ENCODE measurements at regions not wholly inside any gene's neighbourhood (a gene's known extent, or its start where the extent isn't known, plus 50 kb on each side); places are given as distances from the start of the nearest gene placed in this dataset.

DNA sequence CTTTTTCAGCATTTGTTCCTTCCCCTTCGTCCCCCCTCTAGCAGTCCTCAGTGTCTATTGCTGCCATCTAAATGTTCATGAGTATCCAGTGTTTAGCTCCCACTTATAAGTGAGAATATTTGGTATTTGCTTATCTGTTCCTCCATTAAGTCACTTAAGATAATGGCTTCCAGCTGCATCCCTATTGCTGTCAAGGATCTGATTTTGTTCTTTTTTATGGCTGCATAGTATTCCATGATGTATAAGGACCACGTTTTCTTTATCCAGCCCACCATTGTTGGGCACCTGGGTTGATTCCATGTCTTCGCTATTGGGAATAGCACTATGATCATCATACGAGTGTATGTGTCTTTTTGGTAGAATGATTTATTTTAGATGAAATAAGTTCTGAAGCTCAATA lies 166.9 kb upstream of the NCK2 start:
- DNase-seq (ENCODE audit: low spot score), result no peak
- intact Hi-C loops (cut with DNase I), result loop anchor here (10.0 kb wide), 2 partner anchors 517 to 597 kb away; no protein-coding TSS in a partner anchor

DNA sequence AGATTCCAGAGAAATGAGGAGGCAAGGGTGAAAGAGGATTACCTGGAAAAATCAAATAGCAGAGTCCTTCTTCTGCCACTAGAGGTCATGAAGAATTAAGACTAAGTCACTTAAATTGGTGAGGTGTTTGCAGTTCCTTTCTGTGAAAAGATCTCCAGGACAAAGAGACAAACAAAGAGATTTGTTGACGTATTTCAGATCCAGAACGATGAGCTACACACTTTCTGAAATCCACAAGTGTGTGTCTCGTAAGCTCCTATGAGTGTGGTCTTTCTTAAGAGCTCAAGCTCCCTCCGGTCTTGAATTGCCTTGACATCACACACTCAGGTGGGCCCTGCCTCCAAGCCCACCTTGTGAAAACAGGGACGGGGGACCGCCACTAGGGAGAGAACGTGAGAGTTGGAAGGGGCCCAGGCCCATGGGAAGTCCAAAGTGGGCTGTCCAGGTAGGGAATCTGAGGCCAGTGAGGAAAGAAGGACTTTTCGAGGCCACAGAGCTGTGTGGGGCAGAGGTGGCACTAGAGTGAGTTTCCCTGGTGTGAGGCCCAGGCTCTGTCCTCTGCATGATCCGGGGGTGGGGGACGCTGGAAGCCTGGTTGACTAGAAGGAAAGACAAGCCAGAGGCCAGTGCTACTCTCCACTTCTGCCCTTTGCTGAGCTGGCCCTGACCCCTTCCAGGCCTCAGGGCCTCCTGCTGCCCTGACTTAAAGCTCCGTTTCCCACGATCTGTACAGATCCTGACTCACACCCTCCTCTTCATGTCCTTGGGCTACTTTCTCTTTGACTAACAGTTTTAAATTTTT lies 168.1 kb upstream of the NCK2 start:
- intact Hi-C loops (cut with DNase I), result loop anchor here (10.0 kb wide), 2 partner anchors 518 to 598 kb away; no protein-coding TSS in a partner anchor
- no peak for DNase-seq (ENCODE audit: low spot score)

- intact Hi-C loops (cut with DNase I), result loop anchor here (10.0 kb wide), 2 partner anchors 519 to 599 kb away; no protein-coding TSS in a partner anchor
- no peak for DNase-seq (ENCODE audit: low spot score)
Measured at GRCh38 chr2:105576050-105576439, 168.7 kb upstream of the NCK2 start.

GRCh38 chr2:105575499-105576025 lies 169.2 kb upstream of the NCK2 start:
- intact Hi-C loops (cut with DNase I), result loop anchor here (10.0 kb wide), 2 partner anchors 519 to 599 kb away; no protein-coding TSS in a partner anchor
- DNase-seq (ENCODE audit: low spot score), result no peak

- no peak for DNase-seq (ENCODE audit: low spot score)
- intact Hi-C loops (cut with DNase I), result loop anchor here (10.0 kb wide), 2 partner anchors 520 to 600 kb away; no protein-coding TSS in a partner anchor
Measured at GRCh38 chr2:105574796-105575344, 169.8 kb upstream of the NCK2 start.

DNA sequence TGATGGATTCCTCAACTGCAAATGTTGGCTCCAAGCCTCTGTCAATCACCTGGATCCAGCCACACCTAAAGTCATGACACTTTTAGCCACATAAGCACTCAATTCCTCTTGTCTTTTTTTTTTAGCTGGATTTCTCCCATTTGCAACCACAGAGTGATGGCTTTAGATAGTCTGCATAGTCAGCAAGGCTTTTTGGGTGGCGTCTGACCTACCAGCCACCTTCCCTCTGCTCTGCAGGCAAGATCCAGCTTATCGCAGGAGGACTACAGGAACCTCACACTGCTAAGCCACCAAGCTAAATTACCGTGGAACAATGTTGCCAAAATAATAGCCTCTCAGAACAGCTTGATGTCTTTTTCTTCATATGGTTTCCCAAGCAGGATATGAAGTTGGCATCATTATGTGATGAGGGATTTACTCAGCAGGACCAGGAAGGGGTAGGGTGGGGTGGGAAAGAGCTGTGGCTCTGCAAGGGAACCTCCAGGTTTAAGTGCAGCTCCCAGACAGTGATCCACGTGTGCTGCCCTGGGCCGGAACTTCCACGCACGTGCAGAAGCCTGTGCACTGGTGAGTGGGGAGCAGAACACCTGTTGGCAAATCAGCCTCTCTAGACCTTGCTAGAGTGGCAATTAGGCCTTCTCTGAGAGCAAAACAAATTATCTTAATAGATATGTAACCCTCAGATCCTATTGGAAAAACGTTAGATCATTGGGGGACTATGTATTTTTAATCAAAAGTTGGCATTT lies 170.6 kb upstream of the NCK2 start:
- DNase-seq (ENCODE audit: low spot score), result no peak
- intact Hi-C loops (cut with DNase I), result loop anchor here (10.0 kb wide), 2 partner anchors 521 to 601 kb away; no protein-coding TSS in a partner anchor

DNA sequence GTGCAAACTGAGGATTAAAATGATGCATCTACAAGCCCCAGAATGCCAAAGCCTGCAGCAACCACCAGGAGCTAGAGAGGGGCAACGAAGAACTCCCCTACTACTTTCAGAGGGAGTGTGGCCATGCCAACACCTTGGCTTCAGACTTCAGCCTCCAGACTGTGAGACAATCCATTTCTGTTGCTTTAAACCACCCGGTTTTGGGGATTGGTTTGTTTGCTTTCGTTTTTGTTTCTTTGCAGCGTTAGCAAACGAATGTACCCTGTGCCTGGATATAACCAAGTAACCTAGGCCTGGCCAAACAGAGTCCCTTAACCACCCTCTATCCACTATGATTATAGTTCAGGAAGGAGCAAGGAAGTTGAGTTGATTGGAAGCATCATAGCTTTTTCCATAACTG lies 171.2 kb upstream of the NCK2 start:
- intact Hi-C loops (cut with DNase I), result loop anchor here (10.0 kb wide), 2 partner anchors 521 to 601 kb away; no protein-coding TSS in a partner anchor
- DNase-seq (ENCODE audit: low spot score), result no peak

DNA sequence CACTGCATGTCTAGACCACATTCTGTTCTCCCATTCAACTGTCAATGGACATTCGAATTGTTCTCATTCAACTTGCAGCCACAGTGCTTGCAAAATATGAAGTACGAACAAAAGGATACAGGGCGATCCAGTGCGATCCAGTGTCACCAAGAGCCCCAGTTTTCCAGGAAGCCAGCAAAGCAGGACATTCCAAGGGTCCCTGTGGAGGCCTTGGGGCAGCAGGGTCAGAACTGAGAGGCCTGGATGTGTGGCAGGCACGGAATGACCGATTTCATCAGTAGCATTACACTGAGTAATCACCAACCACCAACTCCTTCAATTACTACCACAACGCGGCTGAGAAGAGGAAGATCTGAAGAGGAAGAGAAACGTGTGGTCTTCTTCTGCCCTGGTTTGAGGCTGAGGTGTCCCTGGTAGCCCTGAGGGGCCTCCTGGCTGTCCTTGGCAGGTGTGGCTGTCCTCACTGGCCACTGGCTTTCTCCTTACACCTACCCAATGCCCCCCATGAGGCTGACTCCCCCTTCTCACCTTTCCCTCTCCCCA lies 172.7 kb upstream of the FHL2 start:
- intact Hi-C loops (cut with DNase I), result loop anchor here (10.0 kb wide), 2 partner anchors 523 to 603 kb away; no protein-coding TSS in a partner anchor
- DNase-seq (ENCODE audit: low spot score), result no peak

GRCh38 chr2:105570757-105571156 lies 171.9 kb upstream of the FHL2 start:
- intact Hi-C loops (cut with DNase I), result loop anchor here (10.0 kb wide), 2 partner anchors 524 to 604 kb away; no protein-coding TSS in a partner anchor
- no peak for DNase-seq (ENCODE audit: low spot score)

DNA sequence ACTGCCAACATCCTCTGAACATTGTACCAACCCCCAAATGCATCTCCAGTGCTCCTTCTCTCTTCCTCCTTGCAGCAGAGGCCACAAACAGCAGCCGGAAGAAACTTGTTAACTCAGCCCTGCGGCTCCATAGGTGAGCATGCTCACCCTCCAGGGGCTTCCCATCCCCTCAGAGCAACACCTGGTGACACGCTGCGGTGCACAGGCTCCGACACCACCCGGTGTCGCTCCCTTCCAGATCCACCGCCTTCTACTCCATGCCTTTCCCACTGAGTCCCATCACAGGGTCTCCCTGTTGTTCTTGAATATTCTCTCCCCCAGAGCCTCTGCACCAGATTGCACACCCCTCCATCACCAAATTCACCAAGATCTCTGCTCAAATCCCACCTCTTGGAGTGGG lies 171.5 kb upstream of the FHL2 start:
- intact Hi-C loops (cut with DNase I), result loop anchor here (10.0 kb wide), 2 partner anchors 524 to 604 kb away; no protein-coding TSS in a partner anchor
- DNase-seq (ENCODE audit: low spot score), result no peak

DNA sequence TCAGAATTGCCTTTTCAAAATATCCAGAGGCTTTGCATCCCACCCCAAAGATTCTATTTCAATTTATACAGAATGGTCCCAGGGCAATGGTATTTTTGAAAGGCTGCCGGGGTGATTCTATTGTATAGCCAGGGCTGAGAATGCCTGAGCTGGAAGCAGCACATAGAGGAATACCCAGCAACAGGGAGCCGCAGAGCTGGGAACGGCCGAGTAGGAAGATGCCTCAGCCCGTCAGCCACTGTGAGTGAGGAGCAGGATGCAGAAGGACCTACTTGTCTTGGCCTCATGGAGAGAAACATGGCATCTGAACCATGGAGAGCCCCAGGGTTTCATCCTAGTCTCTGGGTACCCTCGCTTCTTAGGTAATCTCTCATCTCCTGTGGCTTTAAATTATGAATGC lies 170.8 kb upstream of the FHL2 start:
- intact Hi-C loops (cut with DNase I), result loop anchor here (10.0 kb wide), 2 partner anchors 525 to 605 kb away; no protein-coding TSS in a partner anchor

GRCh38 chr2:105567996-105568494 lies 169.2 kb upstream of the FHL2 start:
- no peak for DNase-seq (ENCODE audit: low spot score)
- intact Hi-C loops (cut with DNase I), result no loop called here

More for the DNA sequence above, 170.8 kb upstream of the FHL2 start:
- no peak for DNase-seq (ENCODE audit: low spot score)

DNA sequence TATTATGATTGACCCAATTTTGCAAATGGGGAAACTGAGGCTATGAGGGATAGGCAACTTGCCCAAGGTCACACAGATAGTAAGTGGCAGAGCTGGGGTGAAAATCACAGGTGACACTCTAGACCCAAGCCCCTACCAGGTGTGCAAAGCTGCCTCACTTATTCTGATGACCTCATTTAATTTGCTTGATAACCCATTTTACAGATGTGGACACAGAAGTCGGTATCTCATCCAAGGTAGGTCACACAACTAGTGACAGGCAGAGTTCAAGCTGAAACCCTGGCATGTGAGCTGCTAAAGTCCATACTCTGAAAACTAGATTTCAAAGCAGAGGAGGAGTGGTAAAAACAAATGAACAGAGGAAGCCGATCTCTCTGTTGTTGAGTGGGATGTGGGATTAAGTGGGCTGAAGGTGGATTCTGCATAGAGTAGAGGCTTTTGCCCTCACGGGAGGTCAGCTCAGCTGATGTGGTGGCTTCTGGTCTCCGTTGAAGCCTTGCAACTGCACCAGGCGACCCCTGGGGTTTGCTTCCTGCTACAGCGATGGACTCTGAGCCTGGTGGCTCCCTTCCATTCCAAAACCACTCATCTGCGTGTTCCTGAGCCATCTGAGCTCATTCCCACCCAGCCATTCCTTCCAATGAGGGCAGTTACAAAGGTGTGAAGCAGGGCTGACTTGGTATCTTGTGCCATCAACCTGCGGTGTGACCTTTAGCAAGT lies 164.3 kb upstream of the FHL2 start:
- intact Hi-C loops (cut with DNase I), result no loop called here

DNA sequence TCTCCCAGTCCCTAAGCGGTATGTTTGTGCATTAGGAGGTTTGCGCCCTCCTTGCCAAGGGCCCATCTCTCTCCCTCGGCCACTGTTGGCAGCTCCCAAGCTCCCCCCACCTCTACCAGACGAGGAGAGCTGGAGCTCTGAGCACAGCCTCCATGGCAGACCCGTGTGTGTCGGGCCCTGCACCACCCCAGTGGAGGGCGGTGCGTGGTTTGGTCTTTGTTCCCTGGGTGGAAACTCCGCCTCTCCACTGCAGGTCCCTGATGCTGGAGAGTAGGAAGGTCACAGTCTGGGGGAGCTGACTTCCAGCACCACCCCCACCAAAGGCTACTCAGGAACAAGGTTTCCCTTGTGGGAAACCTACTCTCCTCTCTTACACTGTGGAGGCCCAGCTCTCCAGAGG lies 162.6 kb upstream of the FHL2 start:
- intact Hi-C loops (cut with DNase I), result no loop called here
- no peak for DNase-seq (ENCODE audit: low spot score)

More for the DNA sequence above, 164.3 kb upstream of the FHL2 start:
- no peak for DNase-seq (ENCODE audit: low spot score)

DNA sequence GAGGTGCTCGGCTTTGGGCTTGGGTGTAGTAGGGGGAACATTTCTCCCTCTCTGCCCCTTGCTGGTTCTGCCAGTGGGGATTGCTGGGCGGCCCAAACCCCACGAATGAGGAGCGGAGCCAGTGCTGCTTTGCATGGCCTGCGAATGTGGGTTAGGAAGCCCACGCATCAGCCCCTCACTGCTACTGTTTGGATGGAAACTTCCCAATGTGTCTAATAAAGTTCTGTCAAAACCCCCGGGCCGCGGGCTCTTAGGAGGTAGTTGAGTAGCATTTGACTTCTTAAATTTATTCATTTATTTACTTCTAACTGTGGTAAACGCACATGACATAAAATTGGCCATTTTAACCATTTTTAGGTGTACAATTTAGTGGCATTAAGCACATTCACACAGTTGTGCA lies 161.3 kb upstream of the FHL2 start:
- DNase-seq (ENCODE audit: low spot score), result no peak
- intact Hi-C loops (cut with DNase I), result no loop called here

DNA sequence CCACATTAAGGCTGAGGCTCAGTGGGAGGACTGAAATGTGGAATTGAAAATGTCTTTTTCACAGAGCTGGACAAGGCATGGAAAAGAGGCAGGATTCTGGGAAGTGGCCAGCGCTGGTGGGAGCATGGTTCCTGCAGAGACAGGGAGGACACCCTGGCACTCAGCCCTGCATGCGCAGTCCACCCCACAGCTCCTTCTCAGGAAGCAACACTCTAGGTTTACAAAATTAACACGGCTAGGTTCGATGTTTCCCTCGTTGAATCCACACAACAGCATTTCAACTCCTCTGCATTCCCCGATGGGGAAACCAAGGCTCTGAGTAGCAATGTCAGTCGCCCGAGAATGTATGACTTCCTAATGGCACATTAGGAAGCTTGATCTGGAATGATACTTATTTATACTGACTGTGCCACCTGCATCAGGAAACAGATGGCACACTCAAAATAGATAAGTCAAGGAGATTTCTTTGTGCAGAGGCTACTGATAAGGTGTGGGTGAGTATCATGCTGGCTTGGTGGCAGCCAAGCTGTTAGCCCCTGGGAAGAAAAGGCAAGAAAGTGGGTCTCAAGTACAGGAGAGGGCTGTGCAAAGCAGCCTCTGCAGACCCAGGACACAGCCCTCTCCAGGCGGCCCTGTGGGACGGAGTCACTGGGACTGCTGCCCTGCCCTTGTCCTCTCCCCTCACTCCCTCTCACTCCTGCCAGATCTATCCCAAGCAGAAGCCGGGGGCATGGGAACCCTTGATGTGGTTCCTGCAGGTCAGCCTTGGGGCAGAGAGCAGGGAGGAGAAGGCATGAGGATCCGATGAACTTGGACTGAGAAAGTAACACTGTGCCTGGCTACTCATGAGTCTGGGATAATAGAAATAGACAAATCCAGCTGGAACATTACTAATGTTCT lies 158.4 kb upstream of the FHL2 start:
- DNase-seq (ENCODE audit: low spot score), result no peak
- intact Hi-C loops (cut with DNase I), result no loop called here

DNA sequence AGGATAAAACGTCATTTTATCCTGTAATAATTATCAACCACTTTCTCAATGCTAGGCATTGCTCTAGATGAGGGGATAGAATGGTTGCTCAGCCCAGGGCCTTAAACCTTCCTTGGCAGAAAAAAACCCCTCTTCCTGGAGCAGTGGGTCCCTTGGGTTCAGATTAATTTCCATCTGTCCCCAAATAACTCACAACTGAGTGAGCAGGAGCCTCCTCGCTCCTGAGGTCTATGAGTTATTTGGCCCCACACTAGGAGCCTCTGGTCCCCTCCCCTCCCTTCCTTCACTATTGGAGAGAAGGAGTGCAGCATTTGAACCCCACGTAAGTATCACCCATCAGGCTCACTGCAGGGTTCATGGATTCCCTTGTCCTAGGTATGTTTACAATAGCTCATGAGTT lies 157.5 kb upstream of the FHL2 start:
- intact Hi-C loops (cut with DNase I), result no loop called here
- DNase-seq (ENCODE audit: low spot score), result no peak

All from posterior vena cava (tissue), 2 donors.